PC-9 (cell line): ENCODE measurements at regions not wholly inside any gene's neighbourhood (a gene's known extent, or its start where the extent isn't known, plus 50 kb on each side); places are given as distances from the start of the nearest gene placed in this dataset.

Experiments used
- CTCF ChIP-seq: fragments of 200-600 bp; sonication (generic); conservative IDR thresholded peaks from 2 replicates; pipeline ENCODE4 v1.6.1; 2017; ENCODE audit warnings: mixed run types, antibody characterized with exemption, mild to moderate bottlenecking, moderate library complexity
- EZH2 ChIP-seq: fragments of 200-600 bp; sonication (generic); IDR thresholded peaks from 2 replicates; pipeline ENCODE4 v1.8.0; 2017; ENCODE audit warnings: antibody characterized with exemption, low read depth

- TF ChIP-seq CTCF (no peak), EZH2 (no peak)
Measured at GRCh38 chr2:76558157-76558556, 847.4 kb upstream of the GCFC2 start.
